ENCODE measurements at regions not wholly inside any gene's neighbourhood (a gene's known extent, or its start where the extent isn't known, plus 50 kb on each side); places are given as distances from the start of the nearest gene placed in this dataset.

DNA sequence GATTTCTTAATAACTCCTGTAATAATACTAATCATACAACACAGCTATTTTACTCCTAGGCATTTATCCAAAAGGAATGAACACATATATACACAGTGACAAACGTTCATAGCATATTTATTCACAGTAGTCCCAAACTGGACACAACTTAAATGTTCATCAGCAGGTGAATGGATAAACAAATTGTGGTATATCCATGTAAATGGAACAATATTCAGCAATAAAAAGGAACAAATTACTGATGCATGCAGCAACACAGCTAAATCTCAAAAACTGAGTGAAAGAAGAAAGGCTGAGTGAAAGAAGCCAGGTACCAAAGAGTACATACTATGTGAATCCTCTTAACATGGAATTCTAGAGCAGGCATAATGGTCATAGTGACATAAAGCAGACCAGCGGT is 242.7 kb upstream of the USP24 start:
- Histone ChIP-seq H3K9me3 (ENCODE audit: control insufficient read depth, insufficient read depth, low read depth, low read length) (no peaks in the 10 kb centered on the region), H3K27me3 (ENCODE audit: control insufficient read depth, insufficient read depth, low read length) (no peaks in the 10 kb centered on the region), H3K36me3 (ENCODE audit: control insufficient read depth, insufficient read depth, low read length) (no peaks in the 10 kb centered on the region), H3K27ac (ENCODE audit: insufficient read depth, low read length) (no peak overlapping the region), H3K79me2 (ENCODE audit: control insufficient read depth, insufficient read depth, low read length) (no peaks in the 10 kb centered on the region), H3K4me1 (ENCODE audit: control insufficient read depth, extremely low read depth, insufficient read depth, low read length) (no peaks in the 10 kb centered on the region), H3K4me3 (replicated peaks in 1 of 4; ENCODE audit: control extremely low read depth in 1 of 4, insufficient read depth in 1 of 4, low read depth in 3 of 4, low read length in 4 of 4) (no peak overlapping the region), H3K4me2 (ENCODE audit: extremely low read depth, insufficient read depth, low read length) (no peak overlapping the region), H2AFZ (ENCODE audit: low read length) (no peak overlapping the region), H4K20me1 (ENCODE audit: control insufficient read depth, extremely low read depth, insufficient read depth, low read length) (no peaks in the 10 kb centered on the region), H3K9ac (ENCODE audit: insufficient read depth, low read length) (no peak overlapping the region)
- TF ChIP-seq, protein P1, sequence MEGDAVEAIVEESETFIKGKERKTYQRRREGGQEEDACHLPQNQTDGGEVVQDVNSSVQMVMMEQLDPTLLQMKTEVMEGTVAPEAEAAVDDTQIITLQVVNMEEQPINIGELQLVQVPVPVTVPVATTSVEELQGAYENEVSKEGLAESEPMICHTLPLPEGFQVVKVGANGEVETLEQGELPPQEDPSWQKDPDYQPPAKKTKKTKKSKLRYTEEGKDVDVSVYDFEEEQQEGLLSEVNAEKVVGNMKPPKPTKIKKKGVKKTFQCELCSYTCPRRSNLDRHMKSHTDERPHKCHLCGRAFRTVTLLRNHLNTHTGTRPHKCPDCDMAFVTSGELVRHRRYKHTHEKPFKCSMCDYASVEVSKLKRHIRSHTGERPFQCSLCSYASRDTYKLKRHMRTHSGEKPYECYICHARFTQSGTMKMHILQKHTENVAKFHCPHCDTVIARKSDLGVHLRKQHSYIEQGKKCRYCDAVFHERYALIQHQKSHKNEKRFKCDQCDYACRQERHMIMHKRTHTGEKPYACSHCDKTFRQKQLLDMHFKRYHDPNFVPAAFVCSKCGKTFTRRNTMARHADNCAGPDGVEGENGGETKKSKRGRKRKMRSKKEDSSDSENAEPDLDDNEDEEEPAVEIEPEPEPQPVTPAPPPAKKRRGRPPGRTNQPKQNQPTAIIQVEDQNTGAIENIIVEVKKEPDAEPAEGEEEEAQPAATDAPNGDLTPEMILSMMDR (conservative IDR thresholded peaks at IDR 0.05 in 1 of 2, IDR thresholded peaks at IDR 0.05 in 1 of 2; ENCODE audit: low read depth in 1 of 2, low read length in 2 of 2) = no peak
- no peak for TF ChIP-seq EZH2 (IDR thresholded peaks at IDR 0.05; ENCODE audit: low read length, missing control alignments)
- DNase-seq (ENCODE audit: low read depth in 2 of 2) = no peak

DNA sequence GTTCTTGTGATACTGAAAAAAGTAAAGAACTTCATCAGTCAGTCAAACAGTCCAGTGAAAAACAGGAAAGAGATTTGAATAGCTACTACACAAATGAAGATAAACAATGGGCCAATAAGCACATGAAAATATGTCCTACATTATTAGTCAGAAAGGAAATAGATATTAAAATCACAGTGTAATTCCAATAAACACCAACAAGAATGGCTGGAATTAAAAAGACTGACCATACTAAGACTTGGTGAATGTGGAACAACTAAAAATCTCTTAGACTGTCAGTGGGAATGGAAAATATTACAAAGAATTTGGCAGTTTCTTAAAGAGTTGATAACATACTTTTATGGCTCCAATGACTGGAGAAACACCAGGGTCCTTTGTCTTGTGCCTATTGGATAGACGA is 241.8 kb upstream of the USP24 start:
- Histone ChIP-seq H3K9me3 (ENCODE audit: control insufficient read depth, insufficient read depth, low read depth, low read length) (no peaks in the 10 kb centered on the region), H3K4me3 (replicated peaks in 1 of 4; ENCODE audit: control extremely low read depth in 1 of 4, insufficient read depth in 1 of 4, low read depth in 3 of 4, low read length in 4 of 4) (no peak overlapping the region), H3K4me2 (ENCODE audit: extremely low read depth, insufficient read depth, low read length) (no peak overlapping the region), H4K20me1 (ENCODE audit: control insufficient read depth, extremely low read depth, insufficient read depth, low read length) (no peaks in the 10 kb centered on the region), H3K79me2 (ENCODE audit: control insufficient read depth, insufficient read depth, low read length) (no peaks in the 10 kb centered on the region), H3K36me3 (ENCODE audit: control insufficient read depth, insufficient read depth, low read length) (no peaks in the 10 kb centered on the region), H3K27me3 (ENCODE audit: control insufficient read depth, insufficient read depth, low read length) (no peaks in the 10 kb centered on the region), H2AFZ (ENCODE audit: low read length) (no peak overlapping the region), H3K9ac (ENCODE audit: insufficient read depth, low read length) (no peak overlapping the region), H3K27ac (ENCODE audit: insufficient read depth, low read length) (no peak overlapping the region), H3K4me1 (ENCODE audit: control insufficient read depth, extremely low read depth, insufficient read depth, low read length) (no peaks in the 10 kb centered on the region)
- TF ChIP-seq, protein P1 (conservative IDR thresholded peaks at IDR 0.05 in 1 of 2, IDR thresholded peaks at IDR 0.05 in 1 of 2; ENCODE audit: low read depth in 1 of 2, low read length in 2 of 2) = no peak
- no peak for TF ChIP-seq EZH2 (IDR thresholded peaks at IDR 0.05; ENCODE audit: low read length, missing control alignments)
- peak in 1 of 2 donors; percentile 11 for DNase-seq (ENCODE audit: low read depth in 2 of 2)

DNA sequence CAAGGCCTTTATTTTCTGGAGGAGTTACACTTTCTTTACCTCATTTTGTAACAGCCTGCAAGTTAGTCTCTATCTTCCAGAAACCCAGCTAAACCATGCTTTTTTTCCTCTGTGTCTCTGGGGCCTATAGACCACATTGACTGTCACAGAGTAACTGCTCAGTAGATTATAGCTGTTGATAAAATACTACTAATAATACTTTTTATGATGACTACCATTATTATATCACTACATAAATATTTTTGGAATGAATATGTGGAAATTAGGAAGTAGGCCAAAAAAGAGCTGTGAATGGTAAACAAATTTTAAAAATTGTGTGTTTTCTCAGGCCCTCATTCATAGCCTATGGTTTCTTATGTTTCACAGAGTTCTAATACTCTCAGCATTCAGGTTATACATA is 233.1 kb upstream of the USP24 start:
- H3K4me3 ChIP-seq (replicated peaks in 1 of 4; ENCODE audit: control extremely low read depth in 1 of 4, insufficient read depth in 1 of 4, low read depth in 3 of 4, low read length in 4 of 4) = no peak overlapping the region
- H2AFZ ChIP-seq (ENCODE audit: low read length) = no peak overlapping the region
- no peaks in the 10 kb centered on the region for H3K9me3 ChIP-seq (ENCODE audit: control insufficient read depth, insufficient read depth, low read depth, low read length)
- H3K27ac ChIP-seq (ENCODE audit: insufficient read depth, low read length) = peak overlapping the region; percentile 36
- peaks cover 14% of the 10 kb centered on the region for H3K4me1 ChIP-seq (ENCODE audit: control insufficient read depth, extremely low read depth, insufficient read depth, low read length)
- no peak for TF ChIP-seq EZH2 (IDR thresholded peaks at IDR 0.05; ENCODE audit: low read length, missing control alignments)
- TF ChIP-seq, protein P1 (conservative IDR thresholded peaks at IDR 0.05 in 1 of 2, IDR thresholded peaks at IDR 0.05 in 1 of 2; ENCODE audit: low read depth in 1 of 2, low read length in 2 of 2) = no peak
- no peaks in the 10 kb centered on the region for H3K36me3 ChIP-seq (ENCODE audit: control insufficient read depth, insufficient read depth, low read length)
- peak in 1 of 2 donors; percentile 57 for DNase-seq (ENCODE audit: low read depth in 2 of 2)
- H3K27me3 ChIP-seq (ENCODE audit: control insufficient read depth, insufficient read depth, low read length) = no peaks in the 10 kb centered on the region
- no peaks in the 10 kb centered on the region for H3K79me2 ChIP-seq (ENCODE audit: control insufficient read depth, insufficient read depth, low read length)
- no peaks in the 10 kb centered on the region for H4K20me1 ChIP-seq (ENCODE audit: control insufficient read depth, extremely low read depth, insufficient read depth, low read length)
- H3K4me2 ChIP-seq (ENCODE audit: extremely low read depth, insufficient read depth, low read length) = peak overlapping the region; percentile 19
- H3K9ac ChIP-seq (ENCODE audit: insufficient read depth, low read length) = no peak overlapping the region
